NT2/D1 (cell line): ENCODE measurements at regions not wholly inside any gene's neighbourhood (a gene's known extent, or its start where the extent isn't known, plus 50 kb on each side); places are given as distances from the start of the nearest gene placed in this dataset.

ENCODE experiments used
- DNase-seq: peaks from one replicate; pipeline ENCODE4 v3.0.0-alpha.2; 2011; ENCODE audit warnings: low read depth, low spot score
- H3K27me3 ChIP-seq: 2 replicates; pipeline ENCODE4 v1.6.0; 2011; ENCODE audit warnings: mild to moderate bottlenecking; ENCODE audit not compliant: insufficient read length, insufficient read depth
- H3K36me3 ChIP-seq: 2 replicates; pipeline ENCODE4 v1.6.1; 2011; ENCODE audit warnings: mild to moderate bottlenecking, low read length, mixed read lengths; ENCODE audit not compliant: insufficient read depth, insufficient read length
- H3K4me1 ChIP-seq: 2 replicates; pipeline ENCODE4 v1.5.1; 2011; ENCODE audit not compliant: insufficient read depth, insufficient read length
- H3K4me3 ChIP-seq: 2 replicates; pipeline ENCODE4 v1.5.1; 2011; ENCODE audit warnings: low read depth; ENCODE audit not compliant: insufficient read length
- H3K9ac ChIP-seq: 2 replicates; pipeline ENCODE4 v1.6.0; 2011; ENCODE audit warnings: low read depth; ENCODE audit not compliant: insufficient read length
- H3K9me3 ChIP-seq: 2 replicates; pipeline ENCODE4 v1.5.1; 2011; ENCODE audit warnings: mild to moderate bottlenecking, low read length; ENCODE audit not compliant: insufficient read depth
- SUZ12 ChIP-seq: IDR thresholded peaks from 2 replicates; pipeline ENCODE4 v1.6.1; 2011; ENCODE audit not compliant: insufficient read length, insufficient read depth; ENCODE audit errors: extremely low read depth
- YY1 ChIP-seq: IDR thresholded peaks from 2 replicates; pipeline ENCODE4 v1.6.1; 2011; ENCODE audit not compliant: insufficient read length, insufficient read depth
- ZNF274 ChIP-seq: IDR thresholded peaks from 2 replicates; pipeline ENCODE4 v1.6.1; 2011; ENCODE audit warnings: mild to moderate bottlenecking, low read depth, low read length

DNA sequence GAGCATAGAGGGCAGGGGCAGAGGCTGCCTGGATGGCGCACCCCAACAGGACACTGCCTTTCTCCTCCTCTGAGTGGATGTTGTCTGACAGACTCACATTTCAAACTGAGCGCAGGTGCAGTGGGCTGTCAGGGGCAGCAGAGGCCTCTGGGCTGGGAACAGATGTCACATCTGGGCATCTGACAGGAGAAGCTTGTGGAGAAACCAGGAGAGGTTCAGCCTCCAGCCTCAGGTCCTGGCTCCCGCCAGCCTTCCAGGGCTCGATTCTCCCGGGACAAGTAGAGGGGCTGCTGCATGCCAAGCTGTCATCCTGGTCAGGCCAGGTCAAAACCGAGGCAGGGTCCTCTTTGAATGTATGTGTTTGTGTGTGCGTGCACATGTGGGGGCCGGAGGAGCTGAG is 67.7 kb upstream of the SDK2 start:
- TF ChIP-seq ZNF274 (no peak), YY1 (no peak), SUZ12 (no peak)
- Histone ChIP-seq H3K36me3 (no peaks in the 10 kb centered on the region), H3K9me3 (no peaks in the 10 kb centered on the region), H3K4me1 (peaks cover 7% of the 10 kb centered on the region), H3K4me3 (no peak overlapping the region), H3K9ac (no peak overlapping the region), H3K27me3 (peaks cover 23% of the 10 kb centered on the region)
- DNase-seq = no peak

DNA sequence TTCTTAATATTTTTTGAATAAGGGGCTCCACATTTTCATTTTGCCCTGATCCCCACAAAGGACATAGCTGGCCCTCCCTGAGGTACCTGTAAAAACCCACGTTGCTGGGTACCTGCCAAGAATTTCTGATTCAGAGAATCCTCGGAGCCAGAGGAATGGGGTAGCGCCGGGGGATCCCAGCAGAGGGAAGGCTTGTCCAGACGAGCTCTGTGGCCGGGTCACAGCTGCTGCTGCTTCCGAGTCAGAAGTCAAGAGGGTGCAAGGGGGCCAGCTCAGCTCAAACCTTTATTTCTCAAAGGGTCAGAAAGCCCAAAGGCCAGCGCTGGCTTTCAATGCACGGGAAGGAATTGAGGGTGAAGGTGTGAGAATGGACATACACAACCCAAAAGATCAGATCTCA is 68.9 kb upstream of the SDK2 start:
- H3K9me3 ChIP-seq = no peaks in the 10 kb centered on the region
- no peak overlapping the region for H3K9ac ChIP-seq
- H3K27me3 ChIP-seq = peaks cover 19% of the 10 kb centered on the region
- no peaks in the 10 kb centered on the region for H3K36me3 ChIP-seq
- no peak for TF ChIP-seq YY1
- no peak for TF ChIP-seq SUZ12
- TF ChIP-seq ZNF274 = no peak
- H3K4me3 ChIP-seq = no peak overlapping the region
- no peak for DNase-seq
- peaks cover 7% of the 10 kb centered on the region for H3K4me1 ChIP-seq

DNA sequence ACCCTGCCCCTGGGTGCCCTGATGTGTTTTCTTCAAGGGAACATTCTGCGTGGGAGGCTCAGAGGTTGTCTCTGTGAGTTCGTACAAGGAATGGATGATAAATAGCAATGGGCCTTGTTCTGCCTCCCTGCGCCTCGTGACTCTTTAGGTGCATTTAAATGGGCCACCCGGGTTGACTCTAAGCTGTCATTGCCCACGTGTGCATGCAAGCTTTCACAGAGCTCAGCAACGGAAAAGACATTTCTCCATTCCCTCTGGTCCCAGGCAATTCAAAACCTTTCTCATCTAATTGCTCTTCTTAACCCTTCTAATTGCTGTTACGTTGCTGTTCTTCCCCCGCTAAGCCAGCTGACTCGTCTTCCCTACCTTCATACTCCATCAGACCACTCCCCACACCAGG is 71.5 kb upstream of the SDK2 start:
- DNase-seq = no peak
- Histone ChIP-seq H3K36me3 (no peaks in the 10 kb centered on the region), H3K9me3 (peaks cover 5% of the 10 kb centered on the region; the same call in 1 of the 2 replicates), H3K9ac (no peak overlapping the region), H3K27me3 (peaks cover 12% of the 10 kb centered on the region), H3K4me1 (peaks cover 11% of the 10 kb centered on the region), H3K4me3 (no peak overlapping the region)
- no peak for TF ChIP-seq YY1
- no peak for TF ChIP-seq SUZ12

DNA sequence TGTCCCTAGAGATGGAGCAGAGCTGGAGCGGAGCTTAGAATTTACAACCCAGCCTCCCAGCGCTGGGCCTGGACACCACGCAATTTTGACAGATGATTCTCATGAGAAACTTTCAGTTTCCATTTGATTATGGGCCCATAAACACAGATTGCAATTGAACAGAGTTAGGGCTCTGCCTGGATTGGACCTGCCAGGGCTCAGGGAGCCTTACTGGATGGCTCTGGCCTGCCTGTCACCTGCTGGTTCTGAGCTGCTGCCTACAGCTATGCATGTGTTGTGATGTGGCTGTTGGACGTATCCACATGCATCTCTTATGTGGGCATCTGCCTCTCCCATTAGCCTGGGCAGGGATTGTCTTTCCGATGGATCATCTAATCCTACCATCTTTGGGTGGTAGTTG is 73.4 kb upstream of the SDK2 start:
- no peak for TF ChIP-seq YY1
- peaks cover 9% of the 10 kb centered on the region; the same call in 1 of the 2 replicates for H3K9me3 ChIP-seq

DNA sequence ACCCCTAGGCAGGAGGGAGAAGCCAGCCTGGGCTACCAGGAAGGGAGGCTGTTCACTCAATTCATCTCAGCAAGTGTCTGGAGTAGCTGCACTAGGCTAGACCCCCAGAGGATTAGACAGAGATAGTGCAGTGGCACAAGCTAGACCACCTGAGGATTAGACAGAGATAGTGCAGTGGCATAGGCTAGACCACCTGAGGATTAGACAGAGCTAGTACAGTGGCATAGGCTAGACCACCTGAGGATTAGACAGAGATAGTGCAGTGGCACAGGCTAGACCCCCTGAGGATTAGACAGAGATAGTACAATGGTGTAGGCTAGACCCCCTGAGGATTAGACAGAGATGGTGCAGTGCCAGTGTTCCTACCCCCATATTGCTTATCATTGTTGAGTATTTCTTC is 74.1 kb upstream of the SDK2 start:
- Histone ChIP-seq H3K4me1 (peaks cover 11% of the 10 kb centered on the region), H3K9ac (no peak overlapping the region), H3K27me3 (peaks cover 4% of the 10 kb centered on the region), H3K9me3 (peaks cover 9% of the 10 kb centered on the region; the same call in 1 of the 2 replicates), H3K36me3 (no peaks in the 10 kb centered on the region), H3K4me3 (no peak overlapping the region)
- TF ChIP-seq YY1 (no peak), SUZ12 (no peak), ZNF274 (no peak)
- no peak for DNase-seq

More for the DNA sequence above, 73.4 kb upstream of the SDK2 start:
- no peak overlapping the region for H3K4me3 ChIP-seq
- H3K27me3 ChIP-seq = peaks cover 7% of the 10 kb centered on the region
- DNase-seq = no peak
- H3K4me1 ChIP-seq = peaks cover 11% of the 10 kb centered on the region
- no peaks in the 10 kb centered on the region for H3K36me3 ChIP-seq
- H3K9ac ChIP-seq = no peak overlapping the region

DNA sequence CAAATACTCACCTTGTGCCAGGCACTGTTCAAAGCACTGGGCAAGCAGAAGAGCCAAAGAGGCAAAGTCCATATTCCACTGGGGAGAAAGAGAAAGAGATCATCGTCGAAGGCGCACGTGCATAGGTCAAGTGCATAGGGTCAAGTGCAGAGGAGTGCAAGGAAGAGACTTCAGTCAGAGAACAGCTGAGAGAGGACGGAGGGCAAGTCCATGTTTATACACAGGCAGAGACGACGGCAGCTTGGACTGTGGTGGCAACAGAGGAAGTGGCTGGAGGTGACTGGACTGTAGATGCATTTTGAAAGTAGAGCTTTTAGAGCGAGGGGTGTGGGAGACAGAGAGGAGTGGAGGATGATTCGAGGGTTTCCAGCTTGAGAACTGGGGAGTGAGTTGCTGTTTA is 74.7 kb upstream of the SDK2 start:
- DNase-seq = no peak
- peaks cover 9% of the 10 kb centered on the region; the same call in 1 of the 2 replicates for H3K9me3 ChIP-seq
- H3K4me1 ChIP-seq = peaks cover 8% of the 10 kb centered on the region
- H3K9ac ChIP-seq = no peak overlapping the region
- no peak overlapping the region for H3K4me3 ChIP-seq
- TF ChIP-seq SUZ12 (no peak), YY1 (no peak), ZNF274 (no peak)
- no peaks in the 10 kb centered on the region for H3K36me3 ChIP-seq
- peaks cover 5% of the 10 kb centered on the region for H3K27me3 ChIP-seq

DNA sequence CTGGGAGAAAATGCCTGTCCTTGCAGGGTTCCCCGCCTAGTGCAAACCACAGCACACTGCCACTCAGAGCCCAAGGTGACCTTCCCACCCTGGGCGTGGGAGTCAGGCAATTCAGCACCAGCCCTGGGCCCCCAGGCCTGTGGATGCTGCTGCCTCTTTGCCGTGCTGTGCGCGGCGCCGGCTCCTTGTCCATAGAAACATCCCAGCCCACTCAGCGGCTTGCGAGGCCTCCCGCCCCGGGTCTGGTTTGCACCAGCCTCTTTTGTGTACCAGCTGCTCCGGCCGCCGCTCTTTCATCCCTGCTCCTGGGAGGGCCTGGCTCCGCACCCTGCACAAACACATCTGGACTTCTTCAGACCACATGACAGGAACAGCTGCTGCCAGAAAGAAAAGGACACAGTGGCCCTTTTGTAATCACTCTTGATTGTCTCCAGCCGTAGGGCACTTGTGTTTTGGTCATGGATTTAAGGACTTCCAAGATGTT is 75.4 kb upstream of the SDK2 start:
- DNase-seq = no peak
- peaks cover 11% of the 10 kb centered on the region for H3K27me3 ChIP-seq

More for the DNA sequence above, 75.4 kb upstream of the SDK2 start:
- Histone ChIP-seq H3K4me3 (no peak overlapping the region), H3K36me3 (no peaks in the 10 kb centered on the region), H3K9ac (no peak overlapping the region), H3K4me1 (peaks cover 8% of the 10 kb centered on the region), H3K9me3 (peaks cover 9% of the 10 kb centered on the region; the same call in 1 of the 2 replicates)
- TF ChIP-seq YY1 = no peak
- no peak for TF ChIP-seq ZNF274
- TF ChIP-seq SUZ12 = no peak
